ENCODE measurements at regions not wholly inside any gene's neighbourhood (a gene's known extent, or its start where the extent isn't known, plus 50 kb on each side); places are given as distances from the start of the nearest gene placed in this dataset.
"Not testable (repeated sequence)": the region's sequence is repeated elsewhere in the genome, so short reads cannot be mapped to it uniquely, and the experiment has no call there.

DNA sequence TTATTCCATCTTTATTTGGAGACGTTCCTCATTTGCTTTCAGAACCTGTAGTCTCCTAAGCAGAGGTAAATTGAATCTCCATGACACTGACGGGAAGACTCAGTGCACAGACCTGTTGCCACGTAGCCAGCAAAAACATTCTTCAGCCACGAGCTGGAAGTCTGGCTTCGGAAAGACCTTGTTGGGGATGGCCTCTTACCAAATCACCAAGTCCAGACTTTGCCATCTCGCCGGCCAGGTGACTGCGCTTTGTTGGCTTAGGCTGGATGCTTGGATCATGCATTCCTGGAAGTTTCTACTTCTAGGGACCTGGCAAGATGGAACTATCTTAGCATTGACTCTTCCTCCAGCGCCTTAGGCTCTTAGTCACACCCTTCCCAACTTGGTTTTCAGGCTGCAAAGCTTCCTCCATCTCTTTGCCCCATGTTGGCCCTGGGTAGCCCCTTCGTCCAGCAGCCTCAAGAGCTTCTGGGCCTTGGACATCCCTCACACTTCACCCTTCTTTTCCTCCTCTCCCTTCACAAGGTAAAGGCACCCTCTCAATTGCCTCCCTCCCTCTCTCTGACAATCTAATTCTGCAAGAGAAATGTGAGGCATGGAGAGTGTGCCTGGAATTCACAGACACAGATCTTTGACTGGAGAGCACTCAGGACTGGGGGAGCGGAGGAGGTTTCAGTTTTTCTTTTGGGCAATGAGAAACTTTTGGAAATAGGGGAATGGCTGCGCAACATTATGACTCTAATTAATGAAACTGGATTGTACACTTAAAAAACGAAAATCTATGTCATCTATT is 451.9 kb upstream of the MKI67 start:
- WGBS: 93% methylated on average over 13 of the region's 13 CpGs

GRCh38 chr10:128578766-128579165 is 452.5 kb upstream of the MKI67 start:
- no peaks in the 10 kb centered on the region for H3K36me3 ChIP-seq (ENCODE audit: control insufficient read depth in 2 of 2, insufficient read depth in 2 of 2, low read length in 1 of 2)
- H3K27ac ChIP-seq (ENCODE audit: low read depth in 1 of 2, low read length in 1 of 2): no peak overlapping the region
- 96% methylated on average over 5 of the region's 5 CpGs for WGBS
- no peak overlapping the region for H3K4me3 ChIP-seq (ENCODE audit: low read length in 2 of 2)
- no peaks in the 10 kb centered on the region for H3K9me3 ChIP-seq (ENCODE audit: control insufficient read depth in 2 of 2, insufficient read depth in 1 of 2, low read length in 1 of 2)
- H3K4me1 ChIP-seq (ENCODE audit: control insufficient read depth in 2 of 2, insufficient read depth in 2 of 2, low read length in 2 of 2): no peaks in the 10 kb centered on the region
- DNase-seq (ENCODE audit: low read depth in 6 of 9, low spot score in 9 of 9): no peak
- H3K27me3 ChIP-seq (ENCODE audit: control insufficient read depth in 2 of 2, insufficient read depth in 1 of 2, low read length in 1 of 2): no peaks in the 10 kb centered on the region

More for the DNA sequence above, 451.9 kb upstream of the MKI67 start:
- Histone ChIP-seq H3K4me1 (ENCODE audit: control insufficient read depth in 2 of 2, insufficient read depth in 2 of 2, low read length in 2 of 2) (no peaks in the 10 kb centered on the region), H3K27ac (ENCODE audit: low read depth in 1 of 2, low read length in 1 of 2) (no peak overlapping the region), H3K9me3 (ENCODE audit: control insufficient read depth in 2 of 2, insufficient read depth in 1 of 2, low read length in 1 of 2) (no peaks in the 10 kb centered on the region), H3K4me3 (ENCODE audit: low read length in 2 of 2) (no peak overlapping the region), H3K36me3 (ENCODE audit: control insufficient read depth in 2 of 2, insufficient read depth in 2 of 2, low read length in 1 of 2) (no peaks in the 10 kb centered on the region), H3K27me3 (ENCODE audit: control insufficient read depth in 2 of 2, insufficient read depth in 1 of 2, low read length in 1 of 2) (no peaks in the 10 kb centered on the region)
- DNase-seq (ENCODE audit: low read depth in 6 of 9, low spot score in 9 of 9): no peak

DNA sequence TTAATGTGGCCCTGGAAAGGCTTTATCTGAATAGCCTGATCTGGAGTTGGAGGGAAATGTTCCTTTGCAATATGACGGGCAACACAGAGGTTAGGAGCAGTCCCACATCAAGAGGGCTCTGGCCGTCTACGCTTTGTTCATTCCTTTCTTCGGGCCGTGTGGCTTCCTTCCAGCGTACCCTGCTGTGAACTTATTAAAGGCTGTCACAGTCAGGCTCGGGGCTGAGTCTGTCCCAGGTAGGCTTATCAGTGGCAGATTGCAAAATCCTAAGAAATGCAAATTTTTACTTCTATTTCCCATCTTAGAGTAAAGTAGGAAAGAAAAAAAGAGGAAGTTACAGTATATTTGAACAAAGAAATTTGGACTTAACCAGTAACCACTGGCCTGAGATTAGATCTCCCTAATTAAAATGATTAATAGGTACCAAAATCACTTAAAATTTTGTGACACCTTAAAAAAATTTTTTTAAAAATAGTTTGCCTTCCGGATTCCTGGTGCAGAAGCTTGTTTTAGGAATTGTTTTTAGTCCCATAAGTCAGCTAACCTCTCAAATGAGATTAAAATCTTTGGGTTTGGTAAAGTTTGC is 453.1 kb upstream of the MKI67 start:
- no peak for DNase-seq (ENCODE audit: low read depth in 6 of 9, low spot score in 9 of 9)
- Histone ChIP-seq H3K9me3 (ENCODE audit: control insufficient read depth in 2 of 2, insufficient read depth in 1 of 2, low read length in 1 of 2) (no peaks in the 10 kb centered on the region), H3K27ac (ENCODE audit: low read depth in 1 of 2, low read length in 1 of 2) (no peak overlapping the region), H3K4me3 (ENCODE audit: low read length in 2 of 2) (no peak overlapping the region), H3K36me3 (ENCODE audit: control insufficient read depth in 2 of 2, insufficient read depth in 2 of 2, low read length in 1 of 2) (no peaks in the 10 kb centered on the region), H3K4me1 (ENCODE audit: control insufficient read depth in 2 of 2, insufficient read depth in 2 of 2, low read length in 2 of 2) (no peaks in the 10 kb centered on the region), H3K27me3 (ENCODE audit: control insufficient read depth in 2 of 2, insufficient read depth in 1 of 2, low read length in 1 of 2) (no peaks in the 10 kb centered on the region)
- WGBS: 21% methylated on average over 8 of the region's 8 CpGs

DNA sequence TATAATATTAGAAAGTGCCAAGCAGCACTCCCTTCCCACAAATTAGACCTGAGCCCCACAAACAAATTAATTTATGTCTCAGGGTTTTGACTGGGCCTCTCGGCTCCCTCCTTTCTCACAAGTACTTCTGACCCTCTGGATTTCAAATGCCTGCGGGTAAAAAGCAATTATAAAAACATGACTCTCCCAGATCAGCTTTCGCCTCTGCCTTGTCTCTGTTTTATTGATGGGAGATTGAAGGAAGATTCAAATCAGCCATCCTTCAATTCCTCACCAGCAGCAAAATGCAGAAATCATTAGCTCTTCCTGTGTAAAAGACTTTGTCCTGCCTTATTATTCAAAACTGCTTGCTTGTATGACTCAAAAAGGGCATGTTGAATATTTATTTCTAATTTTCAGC is 453.7 kb upstream of the MKI67 start:
- Histone ChIP-seq H3K4me1 (ENCODE audit: control insufficient read depth in 2 of 2, insufficient read depth in 2 of 2, low read length in 2 of 2) (no peaks in the 10 kb centered on the region), H3K36me3 (ENCODE audit: control insufficient read depth in 2 of 2, insufficient read depth in 2 of 2, low read length in 1 of 2) (no peaks in the 10 kb centered on the region), H3K27me3 (ENCODE audit: control insufficient read depth in 2 of 2, insufficient read depth in 1 of 2, low read length in 1 of 2) (no peaks in the 10 kb centered on the region), H3K4me3 (ENCODE audit: low read length in 2 of 2) (no peak overlapping the region), H3K27ac (ENCODE audit: low read depth in 1 of 2, low read length in 1 of 2) (no peak overlapping the region), H3K9me3 (ENCODE audit: control insufficient read depth in 2 of 2, insufficient read depth in 1 of 2, low read length in 1 of 2) (no peaks in the 10 kb centered on the region)
- no peak for DNase-seq (ENCODE audit: low read depth in 6 of 9, low spot score in 9 of 9)
- WGBS: 91% methylated on average over 3 of the region's 3 CpGs

DNA sequence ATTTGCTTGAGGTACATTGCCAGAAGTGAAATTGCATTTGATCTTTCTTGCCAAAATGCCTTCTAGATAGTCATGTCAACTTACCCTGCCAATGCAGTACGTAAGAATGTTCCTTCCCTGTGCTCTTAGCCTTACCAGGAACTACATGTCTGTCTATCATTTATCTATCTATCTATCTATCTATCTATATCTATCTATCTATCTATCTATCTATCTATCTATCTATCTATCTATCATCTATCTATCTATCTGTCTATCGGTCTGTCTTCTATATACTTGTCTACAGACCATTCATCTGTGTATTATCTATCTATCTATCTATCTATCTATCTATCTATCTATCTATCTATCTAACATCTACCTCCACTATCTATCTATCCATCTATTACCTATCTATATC is 456.9 kb upstream of the MKI67 start:
- H3K36me3 ChIP-seq (ENCODE audit: control insufficient read depth in 2 of 2, insufficient read depth in 2 of 2, low read length in 1 of 2); H3K9me3 ChIP-seq (ENCODE audit: control insufficient read depth in 2 of 2, insufficient read depth in 1 of 2, low read length in 1 of 2); H3K4me3 ChIP-seq (ENCODE audit: low read length in 2 of 2); H3K4me1 ChIP-seq (ENCODE audit: control insufficient read depth in 2 of 2, insufficient read depth in 2 of 2, low read length in 2 of 2); H3K27ac ChIP-seq (ENCODE audit: low read depth in 1 of 2, low read length in 1 of 2); DNase-seq (ENCODE audit: low read depth in 6 of 9, low spot score in 9 of 9); H3K27me3 ChIP-seq (ENCODE audit: control insufficient read depth in 2 of 2, insufficient read depth in 1 of 2, low read length in 1 of 2): not testable (repeated sequence)
- WGBS: 97% methylated on average over 2 of the region's 2 CpGs

DNA sequence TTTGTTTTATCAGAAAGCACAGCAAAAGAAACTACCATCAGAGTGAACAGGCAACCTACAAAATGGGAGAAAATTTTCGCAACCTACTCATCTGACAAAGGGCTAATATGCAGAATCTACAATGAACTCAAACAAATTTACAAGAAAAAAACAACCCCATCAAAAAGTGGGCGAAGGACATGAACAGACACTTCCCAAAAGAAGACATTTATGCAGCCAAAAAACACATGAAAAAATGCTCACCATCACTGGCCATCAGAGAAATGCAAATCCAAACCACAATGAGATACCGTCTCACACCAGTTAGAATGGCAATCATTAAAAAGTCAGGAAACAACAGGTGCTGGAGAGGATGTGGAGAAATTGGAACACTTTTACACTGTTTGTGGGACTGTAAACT is 460.4 kb upstream of the MKI67 start:
- not testable (repeated sequence) for H3K27me3 ChIP-seq (ENCODE audit: control insufficient read depth in 2 of 2, insufficient read depth in 1 of 2, low read length in 1 of 2); H3K36me3 ChIP-seq (ENCODE audit: control insufficient read depth in 2 of 2, insufficient read depth in 2 of 2, low read length in 1 of 2); H3K4me1 ChIP-seq (ENCODE audit: control insufficient read depth in 2 of 2, insufficient read depth in 2 of 2, low read length in 2 of 2); H3K9me3 ChIP-seq (ENCODE audit: control insufficient read depth in 2 of 2, insufficient read depth in 1 of 2, low read length in 1 of 2); H3K4me3 ChIP-seq (ENCODE audit: low read length in 2 of 2); DNase-seq (ENCODE audit: low read depth in 6 of 9, low spot score in 9 of 9); H3K27ac ChIP-seq (ENCODE audit: low read depth in 1 of 2, low read length in 1 of 2)
- WGBS: 95% methylated on average over 2 of the region's 3 CpGs

GRCh38 chr10:128587689-128588088 is 461.5 kb upstream of the MKI67 start:
- Histone ChIP-seq H3K4me3 (ENCODE audit: low read length in 2 of 2) (no peak overlapping the region), H3K9me3 (ENCODE audit: control insufficient read depth in 2 of 2, insufficient read depth in 1 of 2, low read length in 1 of 2) (no peaks in the 10 kb centered on the region), H3K4me1 (ENCODE audit: control insufficient read depth in 2 of 2, insufficient read depth in 2 of 2, low read length in 2 of 2) (no peaks in the 10 kb centered on the region), H3K27ac (ENCODE audit: low read depth in 1 of 2, low read length in 1 of 2) (no peak overlapping the region), H3K27me3 (ENCODE audit: control insufficient read depth in 2 of 2, insufficient read depth in 1 of 2, low read length in 1 of 2) (no peaks in the 10 kb centered on the region), H3K36me3 (ENCODE audit: control insufficient read depth in 2 of 2, insufficient read depth in 2 of 2, low read length in 1 of 2) (no peaks in the 10 kb centered on the region)
- WGBS: 90% methylated on average over 3 of the region's 3 CpGs
- no peak for DNase-seq (ENCODE audit: low read depth in 6 of 9, low spot score in 9 of 9)

DNA sequence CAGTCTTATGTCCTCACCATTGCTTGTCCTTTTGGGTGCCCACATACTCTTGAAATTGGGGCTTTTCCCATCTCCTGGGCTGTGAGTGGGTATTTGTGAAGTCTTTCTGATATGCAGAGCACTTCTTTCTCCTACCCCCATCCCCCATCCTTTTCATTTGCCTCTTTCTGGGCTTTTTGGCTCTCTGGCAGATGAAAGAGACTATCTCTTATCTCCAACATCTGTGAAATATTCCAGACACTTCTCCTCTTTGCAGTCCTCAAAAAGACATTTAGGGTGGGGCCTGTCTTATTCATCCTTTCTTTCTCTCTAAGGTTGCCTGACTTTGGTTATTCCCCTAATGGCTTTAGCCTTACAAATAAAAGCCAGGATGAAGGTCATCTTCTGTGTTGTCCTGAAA is 462.2 kb upstream of the MKI67 start:
- H3K4me3 ChIP-seq (ENCODE audit: low read length in 2 of 2): no peak overlapping the region

DNA sequence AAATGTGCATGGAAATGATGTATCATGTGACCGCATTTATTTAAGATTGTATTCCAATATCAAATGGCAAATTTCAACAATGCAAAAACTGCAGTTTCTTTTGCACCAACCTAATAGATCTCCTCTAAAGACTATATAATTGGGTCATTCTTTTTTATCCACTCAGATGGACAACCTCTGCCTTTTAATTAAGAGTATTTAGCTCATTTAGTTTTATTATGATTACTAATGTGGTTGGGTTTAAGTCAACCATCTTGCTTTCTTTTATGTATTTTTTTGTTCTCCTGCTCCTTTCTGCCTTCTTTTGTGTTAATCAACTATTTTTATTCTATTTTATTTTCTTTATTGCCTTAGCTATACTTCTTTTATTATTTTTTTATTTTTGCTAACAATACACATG is 468.5 kb upstream of the MKI67 start:
- Histone ChIP-seq H3K9me3 (ENCODE audit: control insufficient read depth in 2 of 2, insufficient read depth in 1 of 2, low read length in 1 of 2) (no peaks in the 10 kb centered on the region), H3K4me1 (ENCODE audit: control insufficient read depth in 2 of 2, insufficient read depth in 2 of 2, low read length in 2 of 2) (no peaks in the 10 kb centered on the region), H3K27ac (ENCODE audit: low read depth in 1 of 2, low read length in 1 of 2) (no peak overlapping the region), H3K27me3 (ENCODE audit: control insufficient read depth in 2 of 2, insufficient read depth in 1 of 2, low read length in 1 of 2) (no peaks in the 10 kb centered on the region), H3K4me3 (ENCODE audit: low read length in 2 of 2) (no peak overlapping the region), H3K36me3 (ENCODE audit: control insufficient read depth in 2 of 2, insufficient read depth in 2 of 2, low read length in 1 of 2) (no peaks in the 10 kb centered on the region)
- DNase-seq (ENCODE audit: low read depth in 6 of 9, low spot score in 9 of 9): no peak
- WGBS: 99% methylated on average over 1 of the region's 1 CpG

More for the DNA sequence above, 462.2 kb upstream of the MKI67 start:
- Histone ChIP-seq H3K4me1 (ENCODE audit: control insufficient read depth in 2 of 2, insufficient read depth in 2 of 2, low read length in 2 of 2) (no peaks in the 10 kb centered on the region), H3K36me3 (ENCODE audit: control insufficient read depth in 2 of 2, insufficient read depth in 2 of 2, low read length in 1 of 2) (no peaks in the 10 kb centered on the region), H3K27me3 (ENCODE audit: control insufficient read depth in 2 of 2, insufficient read depth in 1 of 2, low read length in 1 of 2) (no peaks in the 10 kb centered on the region), H3K27ac (ENCODE audit: low read depth in 1 of 2, low read length in 1 of 2) (no peak overlapping the region), H3K9me3 (ENCODE audit: control insufficient read depth in 2 of 2, insufficient read depth in 1 of 2, low read length in 1 of 2) (no peaks in the 10 kb centered on the region)
- DNase-seq (ENCODE audit: low read depth in 6 of 9, low spot score in 9 of 9): no peak

Measured in thymus (tissue), 11 donors.